Trophoblast cell (in vitro differentiated cells and primary cell): ENCODE measurements at regions not wholly inside any gene's neighbourhood (a gene's known extent, or its start where the extent isn't known, plus 50 kb on each side); places are given as distances from the start of the nearest gene placed in this dataset.

ENCODE experiments used
- DNase-seq, 2 donors: peaks; one replicate each; pipeline ENCODE4 v3.0.0-alpha.2; 2016
- H2AFZ ChIP-seq: 2 replicates; pipeline ENCODE4 v1.6.1; 2013; ENCODE audit warnings: low read length, moderate library complexity, mild to moderate bottlenecking; ENCODE audit not compliant: insufficient read depth, poor library complexity
- H2AK5ac ChIP-seq: 2 replicates; pipeline ENCODE4 v1.6.1; 2013; ENCODE audit warnings: mild to moderate bottlenecking, low read length
- H2BK120ac ChIP-seq: 2 replicates; pipeline ENCODE4 v1.6.1; 2013; ENCODE audit warnings: low read length, mild to moderate bottlenecking, moderate library complexity; ENCODE audit not compliant: insufficient read depth, poor library complexity
- H2BK12ac ChIP-seq: 2 replicates; pipeline ENCODE4 v1.6.1; 2013; ENCODE audit warnings: mild to moderate bottlenecking, low read length, moderate library complexity
- H2BK5ac ChIP-seq: 2 replicates; pipeline ENCODE4 v1.6.1; 2013; ENCODE audit warnings: low read length, low read depth, moderate library complexity, mild to moderate bottlenecking; ENCODE audit not compliant: poor library complexity
- H3K14ac ChIP-seq: 2 replicates; pipeline ENCODE4 v1.6.1; 2013; ENCODE audit warnings: mild to moderate bottlenecking, low read length
- H3K18ac ChIP-seq: 2 replicates; pipeline ENCODE4 v1.6.1; 2013; ENCODE audit warnings: mild to moderate bottlenecking, low read length
- H3K23ac ChIP-seq: 2 replicates; pipeline ENCODE4 v1.6.1; 2013; ENCODE audit warnings: low read length
- H3K27ac ChIP-seq: 2 replicates; pipeline ENCODE4 v1.5.1; 2013; ENCODE audit warnings: low read depth, mild to moderate bottlenecking, inconsistent platforms, low read length, moderate library complexity
- H3K27me3 ChIP-seq: 2 replicates; pipeline ENCODE4 v1.6.1; 2013; ENCODE audit warnings: inconsistent platforms, mild to moderate bottlenecking, low read length, moderate library complexity; ENCODE audit not compliant: insufficient read depth
- H3K36me3 ChIP-seq, 2 experiments: 1 replicate in 1 of 2; 2 replicates in 1 of 2; pipeline ENCODE4 v1.6.1; 2013; ENCODE audit warnings: low read length in 2 of 2, mild to moderate bottlenecking in 2 of 2, moderate library complexity in 1 of 2; ENCODE audit not compliant: insufficient read depth in 2 of 2, control insufficient read depth in 1 of 2
- H3K4ac ChIP-seq: 2 replicates; pipeline ENCODE4 v1.6.1; 2013; ENCODE audit warnings: low read depth, mild to moderate bottlenecking, low read length, moderate library complexity
- H3K4me1 ChIP-seq, 2 experiments: 1 replicate in 1 of 2; 2 replicates in 1 of 2; pipeline ENCODE4 v1.6.1; 2013; ENCODE audit warnings: low read length in 2 of 2, mild to moderate bottlenecking in 2 of 2, moderate library complexity in 1 of 2; ENCODE audit not compliant: insufficient read depth in 2 of 2, control insufficient read depth in 1 of 2
- H3K4me2 ChIP-seq: 2 replicates; pipeline ENCODE4 v1.6.1; 2013; ENCODE audit warnings: inconsistent platforms, mild to moderate bottlenecking, low read length, moderate library complexity
- H3K4me3 ChIP-seq: 2 replicates; pipeline ENCODE4 v1.5.1; 2013; ENCODE audit warnings: mild to moderate bottlenecking, low read depth, low read length, inconsistent platforms
- H3K79me1 ChIP-seq: one replicate; pipeline ENCODE4 v1.6.1; 2013; ENCODE audit warnings: low read length
- H3K79me2 ChIP-seq: 2 replicates; pipeline ENCODE4 v1.6.1; 2013; ENCODE audit warnings: low read length, mild to moderate bottlenecking; ENCODE audit not compliant: control insufficient read depth, insufficient read depth, poor library complexity
- H3K9ac ChIP-seq: 2 replicates; pipeline ENCODE4 v1.6.1; 2013; ENCODE audit warnings: mild to moderate bottlenecking, low read length
- H3K9me3 ChIP-seq: 2 replicates; pipeline ENCODE4 v1.6.1; 2013; ENCODE audit warnings: low read depth, mild to moderate bottlenecking, control low read depth, inconsistent platforms, low read length; ENCODE audit not compliant: insufficient read depth
- H4K12ac ChIP-seq: 2 replicates; pipeline ENCODE4 v1.6.1; 2013; ENCODE audit warnings: low read depth, mild to moderate bottlenecking, low read length, moderate library complexity
- H4K8ac ChIP-seq: 2 replicates; pipeline ENCODE4 v1.6.1; 2013; ENCODE audit warnings: low read depth, mild to moderate bottlenecking, low read length, moderate library complexity
- H4K91ac ChIP-seq: one replicate; pipeline ENCODE4 v1.6.1; 2013; ENCODE audit warnings: low read depth, mild to moderate bottlenecking, low read length, moderate library complexity
- WGBS: extraction: QIAGEN DNeasy Blood & Tissue Kit; methylation state at CpG from one replicate; pipeline ENCODE4 v1.1.7; 2013; ENCODE audit warnings: missing lambda C conversion rate; ENCODE audit not compliant: insufficient read length, insufficient coverage; ENCODE audit errors: extremely low coverage; 5-methylcytosine and 5-hydroxymethylcytosine counted together

- Histone ChIP-seq H3K9me3 (no peaks in the 10 kb centered on the region), H2AFZ (no peak overlapping the region), H2BK120ac (no peak overlapping the region), H3K79me1 (peaks cover 3% of the 10 kb centered on the region), H3K4ac (no peak overlapping the region), H3K4me2 (no peak overlapping the region), H2BK5ac (no peak overlapping the region), H3K4me3 (no peak overlapping the region), H4K12ac (no peak overlapping the region), H3K79me2 (no peaks in the 10 kb centered on the region), H3K9ac (no peak overlapping the region), H3K27me3 (no peaks in the 10 kb centered on the region), H4K8ac (no peak overlapping the region), H3K23ac (no peak overlapping the region), H3K36me3 (no peaks in the 10 kb centered on the region), H3K18ac (no peak overlapping the region), H4K91ac (no peak overlapping the region), H2BK12ac (no peak overlapping the region), H3K4me1 (no peaks in the 10 kb centered on the region), H3K14ac (no peak overlapping the region), H2AK5ac (no peak overlapping the region), H3K27ac (no peak overlapping the region)
- no peak for DNase-seq
- WGBS = no CpG with 5 or more reads among the region's 11 CpGs
Observed at GRCh38 chr2:6362671-6363450, 502.8 kb downstream of the CMPK2 start.

DNA sequence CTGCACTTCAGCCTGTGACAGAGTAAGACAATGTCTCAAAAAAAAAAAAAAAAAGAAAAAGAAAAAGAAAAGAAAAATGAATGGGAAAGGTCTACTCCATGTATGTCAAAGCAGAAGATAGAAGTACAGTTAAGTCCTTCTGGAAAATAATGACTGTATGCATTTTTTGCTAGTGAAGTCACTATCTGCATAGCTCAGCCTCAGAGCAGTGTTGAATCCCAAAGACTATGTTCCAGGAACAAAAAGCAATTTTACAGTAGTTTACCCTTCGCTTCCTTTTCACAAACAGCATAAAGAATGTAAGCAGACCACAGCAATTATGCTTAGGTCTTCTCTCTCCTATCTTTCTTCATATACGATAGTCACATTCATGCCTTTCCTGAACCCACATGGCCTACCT lies 497.4 kb downstream of the CMPK2 start:
- peak overlapping the region; percentile 85 for H2BK120ac ChIP-seq
- no peaks in the 10 kb centered on the region for H3K27me3 ChIP-seq
- no peak overlapping the region for H4K12ac ChIP-seq
- H3K79me1 ChIP-seq = peaks cover 18% of the 10 kb centered on the region
- H3K4me1 ChIP-seq = peaks cover 2 to 11% of the 10 kb centered on the region in 2 experiments
- H3K4me2 ChIP-seq = no peak overlapping the region
- H3K23ac ChIP-seq = no peak overlapping the region
- peak overlapping the region; percentile 92 for H3K14ac ChIP-seq
- no peak overlapping the region for H4K8ac ChIP-seq
- peak in 1 of 2 donors; percentile 58 for DNase-seq
- no peaks in the 10 kb centered on the region for H3K36me3 ChIP-seq
- no peak overlapping the region for H3K9ac ChIP-seq
- peak overlapping the region; percentile 87 for H3K27ac ChIP-seq
- H2AFZ ChIP-seq = no peak overlapping the region
- H3K18ac ChIP-seq = no peak overlapping the region
- peak overlapping the region; percentile 91 for H2BK5ac ChIP-seq
- H3K9me3 ChIP-seq = no peaks in the 10 kb centered on the region
- H2BK12ac ChIP-seq = peak overlapping the region; percentile 99
- H3K79me2 ChIP-seq = no peaks in the 10 kb centered on the region
- H3K4me3 ChIP-seq = no peak overlapping the region
- H2AK5ac ChIP-seq = peak overlapping the region; percentile 90
- no peak overlapping the region for H3K4ac ChIP-seq
- H4K91ac ChIP-seq = peak overlapping the region; percentile 78
- no CpG with 5 or more reads among the region's 2 CpGs for WGBS

DNA sequence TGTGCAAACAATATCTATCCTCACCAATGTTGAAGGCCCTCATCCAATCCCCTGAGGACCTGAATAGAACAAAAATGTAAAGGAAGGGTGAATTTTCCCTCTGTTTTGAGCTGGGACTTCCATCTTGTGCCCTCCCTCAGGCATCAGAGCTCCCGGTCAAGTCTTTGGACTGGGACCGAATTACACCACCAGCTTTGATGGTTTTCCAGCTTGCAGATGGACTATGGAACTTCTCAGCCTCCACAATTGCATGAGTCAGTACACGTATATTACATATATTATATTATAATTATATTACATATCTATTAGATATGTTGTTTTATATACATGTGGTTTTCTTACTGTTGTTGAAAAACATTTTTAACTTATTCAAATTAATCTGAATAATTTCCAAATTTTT lies 496.4 kb downstream of the CMPK2 start:
- no peak overlapping the region for H3K4ac ChIP-seq
- H3K4me3 ChIP-seq = no peak overlapping the region
- H2AK5ac ChIP-seq = no peak overlapping the region
- no peaks in the 10 kb centered on the region for H3K27me3 ChIP-seq
- peaks cover 2 to 11% of the 10 kb centered on the region in 2 experiments for H3K4me1 ChIP-seq
- no peak overlapping the region for H3K14ac ChIP-seq
- no peak overlapping the region for H4K12ac ChIP-seq
- peak overlapping the region; percentile 19 for H2BK5ac ChIP-seq
- H3K79me2 ChIP-seq = no peaks in the 10 kb centered on the region
- no CpG with 5 or more reads among the region's 3 CpGs for WGBS
- DNase-seq = no peak
- H3K9me3 ChIP-seq = no peaks in the 10 kb centered on the region
- no peak overlapping the region for H3K4me2 ChIP-seq
- H2BK12ac ChIP-seq = peak overlapping the region; percentile 77
- no peaks in the 10 kb centered on the region for H3K36me3 ChIP-seq
- H4K91ac ChIP-seq = no peak overlapping the region
- no peak overlapping the region for H4K8ac ChIP-seq
- H2BK120ac ChIP-seq = peak overlapping the region; percentile 79
- no peak overlapping the region for H3K27ac ChIP-seq
- no peak overlapping the region for H3K9ac ChIP-seq
- peaks cover 23% of the 10 kb centered on the region for H3K79me1 ChIP-seq
- H3K18ac ChIP-seq = no peak overlapping the region
- no peak overlapping the region for H3K23ac ChIP-seq
- no peak overlapping the region for H2AFZ ChIP-seq

DNA sequence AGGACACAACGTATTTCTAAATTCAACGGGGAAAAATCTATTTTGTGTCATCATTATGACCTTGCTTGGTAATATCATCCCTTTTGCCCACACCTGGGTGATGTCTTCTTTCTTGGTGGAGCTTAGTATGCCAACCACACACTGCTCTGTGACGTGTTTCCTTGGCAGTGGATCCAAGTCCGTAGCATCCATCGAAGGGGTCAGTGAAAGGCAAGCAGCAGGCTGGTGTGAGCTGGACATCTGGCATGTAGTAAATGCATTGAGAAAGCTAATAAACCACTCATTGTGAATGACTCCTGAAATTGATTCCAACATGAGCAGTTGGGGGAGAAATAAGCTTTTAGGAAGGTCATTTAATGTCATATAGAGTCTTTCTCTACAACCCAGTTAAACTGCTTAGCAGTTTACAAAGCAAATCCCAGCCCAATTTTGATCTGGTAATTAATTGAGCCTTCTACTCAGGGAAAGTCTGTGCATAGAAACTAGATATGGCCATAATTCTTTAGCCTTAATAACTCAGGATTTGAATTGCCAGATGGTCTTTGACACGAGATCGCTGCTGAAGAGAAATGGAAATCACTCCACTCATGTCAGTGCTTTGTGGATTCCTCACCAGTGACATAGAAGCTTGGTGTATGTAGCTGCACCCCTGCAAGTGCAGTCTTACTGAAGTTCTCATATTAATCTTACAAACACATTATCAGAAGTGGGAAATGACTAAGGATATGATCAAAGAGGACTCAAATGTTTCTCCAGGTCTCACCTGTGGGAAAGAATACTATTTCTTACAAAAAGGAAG lies 494.8 kb downstream of the CMPK2 start:
- no peak for DNase-seq
- Histone ChIP-seq H3K36me3 (peaks cover 0 to 1% of the 10 kb centered on the region in 2 experiments), H3K79me1 (peaks cover 23% of the 10 kb centered on the region), H3K27ac (peak overlapping the region; percentile 43), H3K9ac (no peak overlapping the region), H3K4me3 (no peak overlapping the region), H2BK12ac (peak overlapping the region; percentile 99), H2BK120ac (peak overlapping the region; percentile 95), H2AK5ac (peak overlapping the region; percentile 89), H2AFZ (no peak overlapping the region), H3K4ac (peak overlapping the region; percentile 93), H3K4me2 (no peak overlapping the region), H3K27me3 (no peaks in the 10 kb centered on the region), H4K91ac (peak overlapping the region; percentile 99), H3K18ac (peak overlapping the region; percentile 88), H4K12ac (no peak overlapping the region), H4K8ac (no peak overlapping the region), H3K79me2 (no peaks in the 10 kb centered on the region), H3K4me1 (peaks cover 2 to 11% of the 10 kb centered on the region in 2 experiments), H2BK5ac (peak overlapping the region; percentile 93), H3K23ac (no peak overlapping the region), H3K9me3 (peaks cover 2% of the 10 kb centered on the region), H3K14ac (peak overlapping the region; percentile 92)
- WGBS = no CpG with 5 or more reads among the region's 7 CpGs
